Stimulated activated CD4-positive, alpha-beta T cell treated with anti-CD3 and anti-CD28 coated beads, Interleukin-15, amount 100 ng/mL, for 24 hours (primary cell): ENCODE measurements at regions not wholly inside any gene's neighbourhood (a gene's known extent, or its start where the extent isn't known, plus 50 kb on each side); places are given as distances from the start of the nearest gene placed in this dataset.

Source experiments
- DNase-seq: peaks from one replicate; pipeline ENCODE4 v3.0.0-alpha.2; 2020

DNA sequence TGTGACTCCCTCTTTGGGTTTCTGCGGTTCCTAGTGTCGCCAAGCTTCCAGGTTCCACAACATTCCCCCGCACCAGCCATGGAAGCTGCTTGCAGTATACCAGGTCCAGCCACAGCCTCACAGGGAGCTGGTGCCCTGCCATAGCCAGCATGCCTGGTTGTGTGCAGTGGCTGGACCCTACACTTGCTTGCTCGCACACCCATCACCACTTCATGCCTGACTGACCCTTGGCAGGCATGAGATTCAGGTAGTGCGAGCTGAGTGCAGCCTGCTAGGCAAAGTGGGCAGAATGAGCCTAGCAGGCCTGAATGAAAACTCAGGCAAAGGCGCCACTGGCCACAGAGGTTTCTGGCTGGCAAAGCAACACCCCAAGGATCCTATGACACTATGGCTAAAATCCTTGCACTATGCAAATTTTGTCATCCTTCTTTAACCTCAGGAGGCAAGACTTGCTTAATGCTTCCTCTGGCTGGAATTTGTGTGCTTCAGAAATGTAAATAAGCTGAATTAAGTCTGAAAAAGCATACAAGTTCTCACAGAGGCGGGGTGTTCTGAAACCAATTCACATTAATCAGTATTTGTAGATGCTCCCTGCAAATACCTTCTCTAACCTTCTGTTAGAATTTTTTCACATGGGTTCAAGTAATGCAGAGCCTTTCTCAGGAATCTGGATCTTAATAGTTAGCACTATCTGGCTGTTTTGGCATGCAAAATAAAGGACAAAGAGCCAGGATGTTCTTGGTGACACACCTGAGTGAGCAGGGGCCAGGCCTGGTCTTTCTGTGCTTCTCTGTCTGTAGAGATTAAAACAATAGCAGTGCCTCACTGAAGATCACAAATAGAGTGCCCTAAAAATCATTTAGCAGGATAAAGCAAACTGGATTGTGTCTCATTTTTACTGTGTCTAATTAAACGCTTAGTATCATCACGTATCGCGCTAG lies 256.9 kb downstream of the GPATCH2 start:
- no peak for DNase-seq

DNA sequence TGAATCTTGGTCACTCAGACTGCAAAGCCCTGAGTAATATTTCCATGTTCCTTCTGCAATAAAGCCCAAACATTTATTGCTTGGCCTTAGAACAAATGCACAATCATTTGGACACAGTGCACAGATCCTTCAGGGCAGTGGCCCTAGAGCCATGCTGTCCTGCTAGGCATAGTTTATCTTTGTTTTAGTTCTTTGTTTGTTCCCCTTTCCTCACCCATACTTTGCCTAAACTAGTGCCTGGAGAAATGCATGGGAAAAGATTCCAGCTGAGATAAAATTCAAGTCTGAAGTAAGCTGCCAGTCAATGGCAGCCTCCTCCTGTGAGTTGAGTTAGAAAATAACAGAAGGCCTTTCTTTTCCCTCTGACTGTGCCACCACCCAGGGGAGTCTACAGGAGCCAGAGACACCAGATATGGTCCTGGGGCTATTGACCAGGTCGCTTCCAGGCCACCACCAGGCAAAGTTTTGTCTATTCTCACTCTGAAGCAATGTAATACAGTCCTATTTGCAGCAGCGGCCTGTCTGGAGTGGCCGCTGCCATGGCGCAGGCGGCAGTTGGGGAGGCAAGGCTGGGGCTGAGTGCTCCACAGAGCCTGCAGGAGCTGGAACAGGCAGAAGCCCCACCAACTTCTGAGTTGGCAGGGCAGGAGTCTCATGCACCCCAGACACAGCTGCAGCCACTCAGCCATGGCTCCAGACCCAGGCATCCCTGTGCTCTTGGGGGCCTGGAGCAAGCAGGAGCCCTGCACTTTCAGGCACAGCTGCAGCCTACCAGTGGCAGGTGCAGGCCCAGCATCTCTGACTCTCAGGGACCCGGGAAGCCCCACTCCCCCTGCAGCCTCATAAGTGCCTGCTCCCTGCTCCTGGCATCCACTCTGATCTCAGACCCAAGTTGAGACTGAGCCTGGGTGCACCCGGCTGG lies 258.6 kb downstream of the GPATCH2 start:
- DNase-seq: no peak

DNA sequence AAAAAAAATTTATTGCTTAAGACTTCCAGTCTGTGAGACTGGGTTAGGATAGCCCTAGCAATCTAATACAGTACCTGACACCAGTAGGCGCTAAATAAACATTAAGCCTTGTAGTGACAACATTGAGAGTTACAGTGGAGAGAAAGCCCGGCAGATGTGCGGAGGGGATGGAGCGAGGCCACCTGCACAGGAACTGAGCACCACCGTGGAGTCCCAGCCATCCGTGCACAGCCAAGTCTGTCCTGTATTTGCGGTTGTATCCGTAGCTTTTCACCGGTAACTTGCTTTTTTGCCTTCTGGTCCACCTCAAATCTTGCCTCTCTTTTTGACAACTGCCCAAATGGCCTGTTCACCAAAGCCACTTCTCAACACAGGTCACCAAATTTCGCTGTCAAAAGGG lies 260.1 kb downstream of the GPATCH2 start:
- no peak for DNase-seq

DNA sequence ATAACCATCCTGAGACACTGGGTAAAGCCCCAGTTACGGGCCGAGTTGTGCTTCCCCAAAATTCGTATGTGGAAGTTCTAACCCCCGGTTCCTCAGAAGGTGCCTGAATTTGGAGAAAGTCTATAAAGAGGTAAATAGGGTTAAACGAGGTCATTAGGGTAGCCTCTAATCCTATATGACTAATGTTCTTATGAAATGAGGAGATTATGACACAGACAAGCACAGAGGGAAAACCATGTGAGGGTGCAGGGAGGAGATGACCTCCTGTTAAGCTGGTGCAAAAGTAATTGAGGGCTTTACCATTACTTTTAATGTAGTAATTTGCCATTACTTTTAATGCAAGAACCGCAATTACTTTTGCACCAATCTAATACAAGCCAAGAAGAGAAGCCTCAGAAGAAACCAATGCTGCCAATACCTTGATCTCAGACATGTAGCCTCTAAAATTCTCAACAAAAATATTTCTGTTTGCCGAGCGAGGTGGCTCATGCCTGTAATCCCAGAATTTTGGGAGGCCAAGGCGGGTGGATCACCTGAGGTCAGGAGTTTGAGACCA lies 260.8 kb downstream of the GPATCH2 start:
- no peak for DNase-seq

DNA sequence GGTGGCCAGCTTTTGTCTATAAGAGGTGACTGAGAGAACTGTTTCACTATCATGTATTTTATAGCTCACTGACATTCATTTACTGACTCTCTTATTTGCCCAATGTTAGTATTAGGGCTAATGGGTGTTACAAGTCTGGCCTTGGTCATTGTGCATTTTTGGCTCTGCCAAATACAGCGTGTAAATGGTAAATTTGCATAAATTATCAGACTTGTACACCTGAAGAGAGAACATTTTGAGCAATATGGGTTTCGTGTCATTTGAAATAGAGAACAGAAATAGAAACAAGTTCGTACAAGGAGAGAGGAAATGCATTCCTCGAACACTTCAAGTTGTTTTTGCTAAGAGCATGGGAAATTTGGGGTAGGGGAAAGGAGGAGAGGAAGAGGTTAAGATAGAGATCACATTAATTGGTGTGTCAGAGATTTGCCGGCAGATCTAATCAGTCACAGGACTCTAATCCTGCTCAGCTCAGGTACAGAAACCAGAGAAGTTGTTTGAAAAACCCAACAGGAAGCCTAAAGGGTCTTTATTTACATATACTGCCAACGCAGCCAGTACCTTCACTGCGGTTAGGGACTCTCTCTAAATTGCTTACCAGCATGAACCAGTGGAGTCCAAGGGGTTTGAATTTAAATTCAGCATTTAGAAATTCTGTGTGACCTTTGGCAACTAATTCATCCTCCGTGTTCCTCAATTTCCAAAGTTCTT lies 261.5 kb downstream of the GPATCH2 start:
- no peak for DNase-seq

DNA sequence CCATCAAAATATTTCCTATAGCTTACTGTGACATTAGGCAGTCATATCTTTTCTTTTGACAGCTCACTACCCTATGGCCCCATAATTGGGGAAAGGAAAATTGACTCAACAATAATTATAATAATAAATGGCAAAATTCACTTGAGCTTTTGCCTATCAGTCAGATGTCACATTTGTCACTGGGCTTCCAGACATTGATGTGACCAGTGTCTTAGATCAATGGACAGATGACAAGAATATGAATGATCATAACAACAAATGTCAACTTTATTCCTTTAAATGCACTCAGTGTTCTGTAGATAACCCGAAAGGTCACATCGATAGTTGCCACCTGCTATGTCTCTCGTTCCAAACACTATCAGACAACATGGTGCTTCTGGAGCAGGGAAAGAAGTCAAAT lies 266.7 kb downstream of the GPATCH2 start:
- DNase-seq: no peak

DNA sequence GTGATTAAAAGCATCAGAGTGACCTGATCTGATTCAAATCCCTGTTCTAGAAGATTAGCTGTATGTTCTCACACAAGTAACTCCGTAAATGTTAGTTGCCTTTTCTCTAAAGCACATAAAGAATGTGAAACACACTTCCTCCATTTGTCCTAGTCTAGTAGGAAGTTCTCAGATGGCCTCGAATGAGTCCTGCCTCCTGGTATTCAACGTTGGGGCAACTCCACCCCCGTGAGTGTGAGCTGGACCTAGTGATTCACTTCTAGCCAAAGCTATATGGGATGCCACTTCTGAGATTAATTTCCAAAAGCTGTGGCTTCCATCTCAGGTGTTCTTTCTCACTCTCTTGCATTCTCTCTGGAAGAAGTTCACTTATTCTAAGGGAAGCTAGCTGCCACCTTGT lies 267.6 kb downstream of the GPATCH2 start:
- no peak for DNase-seq

DNA sequence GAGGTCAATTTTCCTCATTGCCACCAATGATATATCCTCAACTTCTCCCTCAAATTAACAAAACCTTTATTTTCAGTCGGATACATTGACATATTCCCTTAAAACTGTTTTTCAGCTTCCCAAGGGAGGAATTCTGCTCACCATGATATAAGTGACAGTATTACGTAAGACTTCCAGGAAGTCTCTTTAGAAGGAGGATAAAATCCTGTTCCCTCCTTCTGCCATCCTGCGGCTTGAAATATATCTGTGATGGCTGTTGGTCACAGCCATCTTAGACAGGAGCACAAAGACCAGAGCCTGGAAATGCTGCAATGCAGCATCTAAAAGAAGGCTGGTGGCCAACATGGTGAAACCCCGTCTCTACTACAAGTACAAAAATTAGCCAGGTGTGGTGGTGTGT lies 270.4 kb downstream of the GPATCH2 start:
- DNase-seq: no peak

DNA sequence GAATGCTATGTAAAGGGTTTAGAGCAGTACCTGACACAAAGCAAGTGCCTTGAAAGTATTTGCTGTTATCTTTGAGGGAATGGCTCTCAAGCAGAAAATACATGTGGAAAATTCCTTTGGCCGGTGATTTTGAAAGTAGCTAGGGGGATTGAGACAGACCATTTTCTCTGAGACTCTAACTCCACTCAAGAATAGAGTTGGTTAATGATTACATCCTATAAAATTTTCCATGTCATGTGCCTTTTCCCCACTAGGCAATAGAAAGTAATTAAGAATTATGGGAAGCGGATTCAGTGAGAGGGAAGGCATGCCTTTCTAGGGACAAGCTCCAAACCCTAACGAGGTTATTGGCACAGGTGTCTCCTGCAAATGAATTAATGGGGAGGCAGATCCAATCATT lies 276.0 kb downstream of the GPATCH2 start:
- DNase-seq: no peak

DNA sequence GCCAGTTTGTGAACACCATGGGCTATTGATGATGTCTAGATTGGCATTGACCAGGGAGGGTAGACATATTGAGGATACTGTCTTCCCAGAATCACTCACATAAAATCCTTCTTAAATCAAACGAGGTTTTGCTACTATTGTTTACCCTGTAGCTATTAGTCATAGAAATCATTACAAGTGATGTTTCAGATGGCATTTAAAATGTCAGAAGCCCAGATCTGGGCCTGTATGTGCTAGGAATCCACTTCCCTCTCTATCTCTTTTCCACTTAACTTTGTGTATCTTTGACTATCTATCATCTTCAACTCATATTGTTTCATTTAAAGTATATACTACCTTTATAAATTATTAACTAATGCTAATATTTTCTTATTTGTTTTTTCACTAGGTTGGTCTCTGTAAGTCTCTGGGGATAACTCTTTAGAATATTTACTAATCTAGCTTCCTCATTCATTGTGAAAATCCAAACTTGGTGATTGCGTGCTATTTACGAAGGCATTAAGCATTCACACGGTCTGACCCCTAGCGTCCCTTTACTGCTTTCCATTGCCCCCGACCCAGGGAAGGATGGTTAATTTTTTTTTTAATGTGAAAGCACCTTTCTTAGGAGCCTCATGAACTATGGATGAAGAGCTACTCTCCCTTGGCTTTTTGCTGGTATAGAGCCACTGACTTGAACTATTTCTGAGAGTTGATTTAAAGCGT lies 281.8 kb downstream of the GPATCH2 start:
- DNase-seq: no peak

DNA sequence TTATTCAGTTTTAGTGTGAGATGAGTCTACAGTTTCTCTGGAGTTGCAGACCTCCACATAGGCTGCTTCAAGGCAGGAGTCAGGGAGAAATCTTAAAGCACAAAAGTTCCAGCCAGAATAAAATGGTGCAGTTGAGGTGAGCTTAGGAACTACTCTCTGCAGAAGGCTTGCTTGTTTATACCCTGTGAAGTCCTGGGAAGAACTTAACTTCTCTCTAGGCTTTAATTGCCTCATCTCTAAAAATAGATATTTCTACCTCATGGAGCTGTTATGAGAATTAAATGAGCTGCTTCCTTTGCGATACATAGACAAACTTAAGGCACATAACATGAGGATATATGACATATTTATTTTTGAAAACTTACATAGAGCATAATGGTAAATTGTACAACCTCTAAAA lies 286.2 kb downstream of the GPATCH2 start:
- no peak for DNase-seq

DNA sequence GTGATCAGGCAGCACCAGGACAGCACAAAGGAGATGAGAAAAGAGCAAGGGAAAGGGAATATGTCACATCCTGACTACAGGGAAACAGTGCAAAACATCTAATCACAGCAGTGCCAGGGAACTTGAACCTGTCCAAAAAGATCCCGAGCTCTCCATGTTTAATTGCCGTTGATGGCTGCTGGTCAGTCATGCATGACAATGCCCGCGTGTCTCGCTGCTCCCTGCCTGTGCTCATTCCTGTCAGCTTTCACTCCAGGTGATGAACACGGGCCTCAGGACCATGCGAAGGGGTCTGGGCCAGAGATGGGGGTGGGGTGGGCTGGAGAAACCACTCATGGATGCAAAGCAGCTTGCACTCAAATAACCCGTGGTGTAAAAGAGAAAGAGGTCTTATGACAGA lies 287.0 kb downstream of the GPATCH2 start:
- no peak for DNase-seq

DNA sequence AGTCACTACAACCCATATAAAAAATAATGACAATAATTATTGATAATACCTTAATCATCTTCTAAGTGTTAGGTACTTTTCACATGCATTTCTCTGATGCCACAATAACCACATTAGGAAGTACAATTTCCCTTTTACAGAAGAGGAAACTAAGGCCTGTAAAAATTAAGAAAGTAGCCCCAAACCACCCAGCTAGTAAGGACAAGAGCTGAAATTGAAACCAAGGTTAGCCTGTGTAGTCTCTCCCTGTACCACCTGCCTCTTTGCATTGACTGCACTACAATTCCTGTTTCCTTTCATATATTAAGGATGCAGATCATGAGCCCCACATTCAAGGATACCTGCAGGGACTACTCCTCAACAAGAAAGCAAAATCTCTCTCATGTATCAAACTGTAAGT lies 288.8 kb downstream of the GPATCH2 start:
- DNase-seq: no peak

DNA sequence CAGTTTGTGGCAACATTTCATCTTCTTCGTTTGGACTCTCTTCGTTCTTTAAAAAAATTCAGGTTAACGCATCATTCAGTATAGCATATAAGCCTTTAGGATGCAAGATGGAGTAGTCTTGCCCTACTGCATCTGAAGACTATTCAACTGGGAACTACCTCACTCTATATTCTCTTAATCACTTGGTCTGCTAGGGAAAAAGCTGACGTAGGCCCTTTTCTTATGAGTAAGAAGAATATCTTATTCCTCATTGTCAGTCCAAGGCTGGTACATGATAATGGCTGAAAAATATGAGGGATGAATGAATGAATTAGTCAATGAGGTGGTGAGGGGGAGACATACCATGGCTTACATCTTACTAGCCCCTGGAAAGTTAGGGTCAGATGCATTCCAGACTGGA lies 294.2 kb downstream of the GPATCH2 start:
- DNase-seq: no peak

DNA sequence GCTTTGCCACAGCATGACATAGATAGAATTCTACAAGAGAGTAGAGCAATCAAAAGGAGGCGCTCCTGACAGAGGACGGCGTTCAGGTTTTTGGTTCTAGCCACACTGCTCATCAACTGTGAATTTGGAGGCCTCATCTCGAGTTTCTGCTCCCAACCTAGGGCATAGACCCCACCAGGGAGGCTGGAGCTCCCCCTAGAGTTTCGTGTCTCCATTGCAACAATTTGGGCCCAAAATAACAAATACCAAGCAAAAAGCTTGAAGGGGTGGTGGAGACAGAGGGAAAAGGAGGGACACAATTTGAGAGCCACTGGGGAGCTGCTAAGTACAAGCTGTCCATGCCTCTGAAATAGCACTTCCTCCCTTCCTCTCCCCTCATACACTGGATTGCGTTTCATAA lies 297.0 kb downstream of the GPATCH2 start:
- DNase-seq: no peak

DNA sequence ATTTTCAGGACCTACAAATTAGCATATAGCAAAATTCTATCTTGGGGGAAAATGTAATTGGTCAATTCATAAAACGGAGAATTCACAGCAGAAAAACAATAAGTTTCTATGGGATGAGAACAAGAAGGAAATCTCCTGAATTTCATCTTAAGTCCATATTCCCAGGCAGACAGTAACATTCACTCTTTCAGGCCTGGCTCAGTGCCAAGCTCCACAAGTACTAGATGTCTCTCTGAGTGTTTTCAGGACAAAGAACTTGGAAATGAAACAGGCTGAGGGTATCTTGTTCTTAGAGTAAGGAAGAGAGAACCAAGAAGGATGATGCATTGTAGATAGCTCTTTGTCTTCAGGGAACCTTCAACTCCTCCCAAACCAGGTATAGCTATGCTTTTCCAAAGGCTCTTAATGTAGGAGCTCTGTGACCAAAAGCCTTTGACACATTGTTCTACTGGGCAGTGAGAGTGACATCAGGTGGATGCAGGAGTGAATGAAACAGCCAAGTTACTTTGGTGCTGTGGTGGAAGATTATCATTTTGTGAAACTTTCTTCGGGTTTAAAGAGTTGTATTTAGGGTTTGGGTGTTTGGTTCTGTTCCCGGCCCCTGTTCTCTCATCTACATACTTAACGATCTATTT lies 298.3 kb downstream of the GPATCH2 start:
- DNase-seq: no peak

DNA sequence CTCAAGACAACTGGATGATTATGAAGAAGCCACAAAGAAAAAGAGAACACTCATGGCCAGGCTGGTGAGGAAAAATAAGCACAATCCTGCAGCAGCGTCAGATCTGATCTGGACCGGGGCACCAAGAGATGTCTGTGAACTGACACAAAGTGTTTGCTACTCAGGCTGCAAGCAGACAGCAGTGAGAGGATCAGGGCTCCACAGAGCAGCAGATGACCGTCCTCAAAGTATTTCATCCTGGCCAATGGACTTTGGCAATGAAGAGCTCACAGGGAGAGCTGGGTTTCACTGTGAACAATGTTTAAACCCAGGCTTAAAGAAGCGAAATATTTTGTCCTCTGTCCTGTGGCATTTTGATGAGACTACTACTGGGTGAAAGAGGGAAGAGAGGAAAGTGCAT lies 299.2 kb downstream of the GPATCH2 start:
- DNase-seq: no peak

DNA sequence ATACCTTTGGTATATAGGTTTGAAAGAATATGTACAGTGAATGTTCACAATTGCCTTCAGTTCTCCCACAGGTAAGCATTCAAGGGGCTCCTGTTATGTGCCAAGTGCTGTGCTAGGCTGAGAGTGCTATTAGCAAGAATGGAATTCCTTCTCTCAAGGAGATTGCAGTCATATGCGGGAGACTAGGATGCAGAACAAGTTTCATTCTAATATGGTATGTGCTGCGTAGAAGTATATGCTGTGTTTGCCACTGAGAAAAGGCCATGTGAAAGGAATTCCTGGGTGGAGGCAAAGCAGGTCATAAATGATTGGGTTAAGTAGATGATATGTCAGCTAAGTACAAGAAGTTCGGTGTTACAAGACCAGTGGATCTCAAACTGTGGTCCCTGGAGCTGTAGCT lies 303.0 kb downstream of the GPATCH2 start:
- no peak for DNase-seq

DNA sequence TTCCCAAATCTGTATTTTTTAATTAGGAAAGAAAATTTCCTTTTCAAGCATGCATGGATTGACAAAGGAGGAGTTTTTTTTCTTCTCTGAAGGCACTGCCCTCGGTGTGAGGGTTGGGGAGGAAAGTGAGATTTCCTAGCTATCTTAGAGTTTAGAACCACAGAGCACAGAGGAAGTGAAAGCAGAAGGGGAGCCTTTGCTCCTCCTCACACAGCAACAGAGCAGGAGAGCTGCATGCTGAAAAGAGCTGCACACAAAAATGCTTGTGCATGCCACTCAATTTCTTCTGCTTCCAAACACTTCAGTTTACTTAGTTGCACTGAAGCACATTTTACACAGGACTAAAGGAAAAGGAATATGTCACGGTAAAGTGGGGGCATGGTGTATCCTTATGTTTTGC lies 308.1 kb downstream of the GPATCH2 start:
- no peak for DNase-seq

DNA sequence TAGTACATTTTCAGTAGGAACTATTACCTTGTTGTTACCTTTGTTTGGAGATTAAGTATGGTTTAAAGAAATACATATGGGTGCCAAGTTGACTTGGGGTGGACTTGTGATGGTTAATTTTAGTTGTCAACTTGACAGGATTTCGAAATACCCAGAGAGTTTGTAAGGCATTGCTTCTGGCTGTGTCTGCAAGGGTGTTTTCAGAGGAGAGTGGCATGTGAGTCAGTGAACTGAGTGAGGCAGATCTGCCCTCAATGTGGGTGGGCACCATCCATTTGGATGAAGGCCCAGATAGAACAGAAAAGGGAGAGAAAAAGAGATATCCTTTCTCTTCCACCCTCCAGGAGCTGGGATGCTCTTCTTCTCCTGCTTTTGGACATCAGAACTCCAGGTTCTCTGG lies 315.5 kb downstream of the GPATCH2 start:
- no peak for DNase-seq

DNA sequence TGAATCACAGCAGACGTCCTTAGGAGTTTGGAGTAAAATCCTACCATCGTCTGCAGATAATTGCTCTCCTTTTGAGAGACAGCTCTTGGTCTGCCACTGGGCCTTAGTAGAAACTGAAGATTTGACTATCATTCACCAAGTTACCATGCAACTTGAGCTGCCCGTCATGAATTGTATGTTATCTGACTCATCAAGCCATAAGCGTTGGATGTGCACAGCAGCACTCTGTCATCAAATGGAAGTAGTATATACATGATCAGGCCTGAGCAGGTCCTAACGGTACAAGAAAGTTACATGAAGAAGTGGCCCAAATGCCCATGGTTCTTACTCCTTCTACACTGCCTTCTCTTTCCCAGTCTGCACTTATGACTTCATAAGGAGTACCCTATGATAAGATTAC lies 317.8 kb downstream of the GPATCH2 start:
- DNase-seq: no peak

DNA sequence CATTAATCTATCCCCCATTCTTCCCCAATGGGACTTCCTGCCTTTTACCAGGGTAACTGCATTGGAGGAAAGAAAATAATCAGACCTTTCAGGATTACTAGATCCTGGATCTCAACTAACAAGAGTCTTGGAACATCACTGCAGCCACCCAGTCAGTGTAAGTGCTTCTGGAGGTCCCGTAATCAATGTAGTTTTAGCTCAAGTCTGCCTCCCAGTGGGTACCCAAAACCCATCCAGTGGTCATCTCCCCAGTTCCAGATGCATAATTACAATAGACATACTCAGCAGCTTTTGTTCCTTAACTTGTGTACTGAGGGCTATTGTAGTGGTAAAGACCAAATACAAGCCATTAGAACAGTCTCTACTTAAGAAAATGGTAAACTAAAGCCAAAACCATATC lies 319.1 kb downstream of the GPATCH2 start:
- DNase-seq: no peak
